ENCODE measurements at regions not wholly inside any gene's neighbourhood (a gene's known extent, or its start where the extent isn't known, plus 50 kb on each side); places are given as distances from the start of the nearest gene placed in this dataset.

- peak overlapping the region; percentile 54 for H3K9ac ChIP-seq (ENCODE audit: low read length)
- H3K27ac Mint-ChIP-seq (ENCODE audit: unreplicated experiment) = peak overlapping the region; percentile 90
- peak overlapping the region; percentile 12 for H3K4me2 ChIP-seq (ENCODE audit: low read length)
- peak overlapping the region; percentile 99 for H3K27ac ChIP-seq (ENCODE audit: low read depth, low read length)
- no peak overlapping the region for H3K4me3 ChIP-seq (ENCODE audit: insufficient read depth, low read depth, low read length)
- peak overlapping the region; percentile 18 for H2AFZ ChIP-seq (ENCODE audit: low read depth, low read length)
- H3K36me3 ChIP-seq (ENCODE audit: insufficient read depth, low read length) = no peaks in the 10 kb centered on the region
- TF ChIP-seq CTCF (IDR thresholded peaks at IDR 0.05; ENCODE audit: insufficient read depth, low read depth, low read length) (no peak), EZH2 (IDR thresholded peaks at IDR 0.05; ENCODE audit: insufficient read depth, low read length) (no peak)
- H3K4me1 ChIP-seq (ENCODE audit: insufficient read depth, low read length) = peaks cover 41% of the 10 kb centered on the region
- no peaks in the 10 kb centered on the region for H3K27me3 Mint-ChIP-seq (ENCODE audit: low read depth, unreplicated experiment)
- no peaks in the 10 kb centered on the region for H4K20me1 ChIP-seq (ENCODE audit: insufficient read depth, low read length)
- no peaks in the 10 kb centered on the region for H3K36me3 Mint-ChIP-seq (ENCODE audit: low read depth, unreplicated experiment)
- peak overlapping the region; percentile 15 for H3K4me3 Mint-ChIP-seq (ENCODE audit: unreplicated experiment)
- H3K27me3 ChIP-seq (ENCODE audit: insufficient read depth, low read length) = no peaks in the 10 kb centered on the region
- H3K9me3 ChIP-seq (ENCODE audit: insufficient read depth, low read depth, low read length) = no peaks in the 10 kb centered on the region
- peaks cover 41% of the 10 kb centered on the region for H3K4me1 Mint-ChIP-seq (ENCODE audit: low read depth, unreplicated experiment)
- H3K9me3 Mint-ChIP-seq (ENCODE audit: unreplicated experiment) = no peaks in the 10 kb centered on the region
- no peaks in the 10 kb centered on the region for H3K79me2 ChIP-seq (ENCODE audit: insufficient read depth, low read length)
- DNase-seq (ENCODE audit: low read depth) (peak; percentile 68), FAIRE-seq (no peak)
These were observed 51.7 kb upstream of the SLC4A7 start for GRCh38 chr3:27535809-27536392.

GRCh38 chr3:27533718-27534573 is 49.8 kb upstream of the SLC4A7 start:
- no peak overlapping the region for H3K4me3 ChIP-seq (ENCODE audit: insufficient read depth, low read depth, low read length)
- H4K20me1 ChIP-seq (ENCODE audit: insufficient read depth, low read length) = no peaks in the 10 kb centered on the region
- peaks cover 41% of the 10 kb centered on the region for H3K4me1 Mint-ChIP-seq (ENCODE audit: low read depth, unreplicated experiment)
- H3K4me3 Mint-ChIP-seq (ENCODE audit: unreplicated experiment) = peak overlapping the region; percentile 31
- H3K36me3 Mint-ChIP-seq (ENCODE audit: low read depth, unreplicated experiment) = no peaks in the 10 kb centered on the region
- peak overlapping the region; percentile 82 for H3K9ac ChIP-seq (ENCODE audit: low read length)
- H3K36me3 ChIP-seq (ENCODE audit: insufficient read depth, low read length) = no peaks in the 10 kb centered on the region
- no peaks in the 10 kb centered on the region for H3K79me2 ChIP-seq (ENCODE audit: insufficient read depth, low read length)
- peaks cover 41% of the 10 kb centered on the region for H3K4me1 ChIP-seq (ENCODE audit: insufficient read depth, low read length)
- no peaks in the 10 kb centered on the region for H3K9me3 Mint-ChIP-seq (ENCODE audit: unreplicated experiment)
- peak; percentile 100 for FAIRE-seq
- no peaks in the 10 kb centered on the region for H3K27me3 Mint-ChIP-seq (ENCODE audit: low read depth, unreplicated experiment)
- no peaks in the 10 kb centered on the region for H3K9me3 ChIP-seq (ENCODE audit: insufficient read depth, low read depth, low read length)
- H3K4me2 ChIP-seq (ENCODE audit: low read length) = peak overlapping the region; percentile 77
- H3K27me3 ChIP-seq (ENCODE audit: insufficient read depth, low read length) = no peaks in the 10 kb centered on the region
- peak overlapping the region; percentile 90 for H3K27ac Mint-ChIP-seq (ENCODE audit: unreplicated experiment)
- peak; percentile 99 for DNase-seq (ENCODE audit: low read depth)
- H2AFZ ChIP-seq (ENCODE audit: low read depth, low read length) = peak overlapping the region; percentile 31
- H3K27ac ChIP-seq (ENCODE audit: low read depth, low read length) = peak overlapping the region; percentile 99
- peak; percentile 67 for TF ChIP-seq CTCF (IDR thresholded peaks at IDR 0.05; ENCODE audit: insufficient read depth, low read depth, low read length)
- TF ChIP-seq EZH2 (IDR thresholded peaks at IDR 0.05; ENCODE audit: insufficient read depth, low read length) = no peak

All from astrocyte (in vitro differentiated cells and primary cell).